Mesodermal cell (in vitro differentiated cells): ENCODE measurements at regions not wholly inside any gene's neighbourhood (a gene's known extent, or its start where the extent isn't known, plus 50 kb on each side); places are given as distances from the start of the nearest gene placed in this dataset.
"Not testable (repeated sequence)": the region's sequence is repeated elsewhere in the genome, so short reads cannot be mapped to it uniquely, and the experiment has no call there.

Experiments
- H3K27ac ChIP-seq: 2 replicates; pipeline ENCODE4 v1.7.0; 2013; ENCODE audit warnings: mild to moderate bottlenecking, low read depth, low read length, moderate library complexity; ENCODE audit not compliant: severe bottlenecking
- H3K36me3 ChIP-seq: 2 replicates; pipeline ENCODE4 v1.7.1; 2013; ENCODE audit warnings: mild to moderate bottlenecking, low read length, moderate library complexity; ENCODE audit not compliant: control insufficient read depth, insufficient read depth
- H3K4me1 ChIP-seq: one replicate; pipeline ENCODE4 v1.7.1; 2013; ENCODE audit warnings: mild to moderate bottlenecking, low read length; ENCODE audit not compliant: insufficient read depth, control insufficient read depth, poor library complexity, severe bottlenecking
- H3K4me3 ChIP-seq: 2 replicates; pipeline ENCODE4 v1.7.0; 2013; ENCODE audit warnings: low read length, control low read depth, mild to moderate bottlenecking; ENCODE audit not compliant: insufficient read depth, poor library complexity, severe bottlenecking; ENCODE audit errors: extremely low read depth
- H3K9me3 ChIP-seq: 2 replicates; pipeline ENCODE4 v1.7.1; 2013; ENCODE audit warnings: mild to moderate bottlenecking, low read length, moderate library complexity; ENCODE audit not compliant: control insufficient read depth
- WGBS, 2 experiments: methylation state at CpG; one replicate each; pipeline ENCODE4 v1.1.5; 2013; ENCODE audit warnings: missing lambda C conversion rate in 2 of 2; ENCODE audit not compliant: insufficient coverage in 2 of 2; 5-methylcytosine and 5-hydroxymethylcytosine counted together

GRCh38 chr2:17000184-17000482, 334.5 kb upstream of the CYRIA start:
- H3K9me3 ChIP-seq: peaks cover 3% of the 10 kb centered on the region
- H3K27ac ChIP-seq: no peak overlapping the region
- WGBS, 2 experiments: no CpG with 5 or more reads among the region's 1 CpG
- no peaks in the 10 kb centered on the region for H3K36me3 ChIP-seq
- H3K4me1 ChIP-seq: no peaks in the 10 kb centered on the region
- H3K4me3 ChIP-seq: no peak overlapping the region

GRCh38 chr2:16999347-17000183, 333.9 kb upstream of the CYRIA start:
- Histone ChIP-seq H3K9me3 (peaks cover 3% of the 10 kb centered on the region), H3K36me3 (no peaks in the 10 kb centered on the region), H3K27ac (no peak overlapping the region), H3K4me1 (no peaks in the 10 kb centered on the region), H3K4me3 (no peak overlapping the region)
- no CpG with 5 or more reads among the region's 6 CpGs for WGBS, 2 experiments

GRCh38 chr2:16978301-16978700, 312.7 kb upstream of the CYRIA start:
- WGBS, 2 experiments: 86% methylated on average over 1 of the region's 1 CpG; no CpG with 5 or more reads in 1 of the 2 experiments
- Histone ChIP-seq H3K27ac (no peak overlapping the region), H3K9me3 (no peaks in the 10 kb centered on the region), H3K4me1 (no peaks in the 10 kb centered on the region), H3K4me3 (no peak overlapping the region), H3K36me3 (no peaks in the 10 kb centered on the region)

- Histone ChIP-seq H3K4me3 (no peak overlapping the region), H3K4me1 (no peaks in the 10 kb centered on the region), H3K27ac (no peak overlapping the region), H3K9me3 (no peaks in the 10 kb centered on the region), H3K36me3 (no peaks in the 10 kb centered on the region)
These were observed 309.1 kb upstream of the CYRIA start for GRCh38 chr2:16974688-16975087.

- H3K4me3 ChIP-seq: no peak overlapping the region
- H3K9me3 ChIP-seq: no peaks in the 10 kb centered on the region
- no peak overlapping the region for H3K27ac ChIP-seq
- WGBS, 2 experiments: no CpG with 5 or more reads among the region's 2 CpGs
- H3K36me3 ChIP-seq: no peaks in the 10 kb centered on the region
- no peaks in the 10 kb centered on the region for H3K4me1 ChIP-seq
These were observed 308.1 kb upstream of the CYRIA start for GRCh38 chr2:16973586-16974286.

DNA sequence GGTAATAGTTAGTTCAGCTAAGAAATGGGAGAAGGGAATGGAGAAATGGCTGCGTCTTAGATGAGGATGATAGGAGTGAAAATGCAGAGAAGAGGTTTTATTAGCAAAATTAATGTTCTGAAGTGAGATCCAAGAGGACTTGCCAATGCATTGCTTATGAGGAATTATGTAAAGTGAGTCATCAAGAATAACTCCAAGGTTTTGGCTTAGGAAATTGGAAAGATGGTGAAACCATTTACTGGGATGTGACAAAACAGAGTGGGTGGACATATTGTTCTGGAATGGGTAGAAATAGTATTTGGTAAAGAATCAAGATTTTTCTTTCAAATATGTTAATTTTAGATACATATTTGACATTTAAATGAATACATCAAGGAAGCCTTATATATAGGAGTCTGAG, 306.6 kb upstream of the CYRIA start:
- no peak overlapping the region for H3K4me3 ChIP-seq
- WGBS, 2 experiments: 83 to 100% methylated on average over 1 of the region's 1 CpG
- H3K36me3 ChIP-seq: no peaks in the 10 kb centered on the region
- H3K9me3 ChIP-seq: no peaks in the 10 kb centered on the region
- no peaks in the 10 kb centered on the region for H3K4me1 ChIP-seq
- H3K27ac ChIP-seq: no peak overlapping the region

- Histone ChIP-seq H3K4me3 (no peak overlapping the region), H3K9me3 (no peaks in the 10 kb centered on the region)
- WGBS, 2 experiments: 81 to 91% methylated on average over 3 of the region's 4 CpGs
These were observed 306.1 kb upstream of the CYRIA start for GRCh38 chr2:16971722-16972234.

GRCh38 chr2:16970948-16971347, 305.3 kb upstream of the CYRIA start:
- H3K27ac ChIP-seq, H3K9me3 ChIP-seq, H3K4me3 ChIP-seq, H3K36me3 ChIP-seq, H3K4me1 ChIP-seq: not testable (repeated sequence)
- 60% methylated on average over 1 of the region's 3 CpGs; no CpG with 5 or more reads in 1 of the 2 experiments for WGBS, 2 experiments

More at GRCh38 chr2:16971722-16972234, 306.1 kb upstream of the CYRIA start:
- H3K4me1 ChIP-seq: no peaks in the 10 kb centered on the region
- H3K27ac ChIP-seq: no peak overlapping the region
- no peaks in the 10 kb centered on the region for H3K36me3 ChIP-seq

DNA sequence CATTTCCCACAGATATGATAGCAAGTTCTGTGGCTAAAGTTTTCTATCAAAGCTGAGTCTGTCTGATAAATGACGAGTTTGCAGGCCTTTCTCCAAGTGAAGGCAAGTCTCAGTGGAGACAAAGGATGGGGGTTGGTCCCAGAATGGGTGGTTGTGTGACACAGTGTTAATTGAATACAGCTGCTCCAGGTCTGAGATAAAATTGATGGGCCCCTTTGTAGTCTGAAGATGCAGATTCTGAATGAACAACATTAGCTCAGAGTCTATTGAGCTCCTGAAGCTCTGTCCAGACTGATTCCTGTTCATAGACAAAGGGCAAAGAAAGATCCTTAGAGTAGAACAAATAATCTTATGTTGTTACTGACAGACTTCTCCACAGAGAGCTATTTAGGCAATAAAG, 296.9 kb upstream of the CYRIA start:
- Histone ChIP-seq H3K4me3 (no peak overlapping the region), H3K36me3 (no peaks in the 10 kb centered on the region), H3K9me3 (no peaks in the 10 kb centered on the region), H3K27ac (peak overlapping the region; percentile 45), H3K4me1 (no peaks in the 10 kb centered on the region)
- WGBS, 2 experiments: 67 to 73% methylated on average over 1 of the region's 1 CpG

GRCh38 chr2:16960579-16960978, 294.9 kb upstream of the CYRIA start:
- no peaks in the 10 kb centered on the region for H3K9me3 ChIP-seq
- no peak overlapping the region for H3K4me3 ChIP-seq
- H3K27ac ChIP-seq: no peak overlapping the region
- H3K4me1 ChIP-seq: no peaks in the 10 kb centered on the region
- no peaks in the 10 kb centered on the region for H3K36me3 ChIP-seq
- WGBS, 2 experiments: 82 to 86% methylated on average over 2 to 3 of the region's 3 CpGs

DNA sequence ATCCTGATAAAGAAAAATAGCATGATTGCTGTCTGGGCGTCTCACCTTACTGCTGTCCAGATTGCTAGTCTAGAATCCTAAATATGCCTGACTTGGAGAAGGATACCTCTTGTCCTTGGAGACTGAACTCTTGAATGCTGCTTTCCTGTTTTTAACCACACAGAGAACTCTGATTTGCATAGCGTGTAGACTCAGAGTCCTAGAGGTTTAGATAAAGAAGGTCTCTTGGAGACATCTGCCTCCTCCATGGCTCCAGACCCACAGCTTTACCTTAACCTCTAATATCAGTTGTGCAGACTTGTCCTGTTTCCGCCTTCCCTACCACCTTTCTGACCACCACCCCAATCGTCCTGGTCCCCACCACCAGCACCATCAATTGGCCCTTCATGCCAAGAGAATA, 292.6 kb upstream of the CYRIA start:
- no peaks in the 10 kb centered on the region for H3K4me1 ChIP-seq
- H3K4me3 ChIP-seq: no peak overlapping the region
- H3K36me3 ChIP-seq: no peaks in the 10 kb centered on the region
- no peak overlapping the region for H3K27ac ChIP-seq
- H3K9me3 ChIP-seq: no peaks in the 10 kb centered on the region
- 75 to 81% methylated on average over 2 to 3 of the region's 4 CpGs for WGBS, 2 experiments
